H9 (cell line): ENCODE measurements at regions not wholly inside any gene's neighbourhood (a gene's known extent, or its start where the extent isn't known, plus 50 kb on each side); places are given as distances from the start of the nearest gene placed in this dataset.

Experiments
- DNase-seq: peaks from one replicate; pipeline ENCODE4 v3.0.0-alpha.2; 2017
- H2AFZ ChIP-seq: one replicate; pipeline ENCODE4 v1.6.1; 2013; ENCODE audit warnings: mild to moderate bottlenecking, low read length, control low read depth, moderate library complexity
- H2AK5ac ChIP-seq: 2 replicates; pipeline ENCODE4 v1.6.1; 2013; ENCODE audit warnings: low read length, control low read depth, mixed read lengths; ENCODE audit not compliant: insufficient read length
- H2BK120ac ChIP-seq: one replicate; pipeline ENCODE4 v1.6.1; 2013; ENCODE audit warnings: low read depth, mild to moderate bottlenecking, low read length, control low read depth, inconsistent platforms; ENCODE audit not compliant: poor library complexity, severe bottlenecking
- H2BK12ac ChIP-seq: 2 replicates; pipeline ENCODE4 v1.6.1; 2013; ENCODE audit warnings: low read length, control low read depth, mixed read lengths, low read depth; ENCODE audit not compliant: insufficient read length
- H2BK15ac ChIP-seq: 2 replicates; pipeline ENCODE4 v1.6.1; 2013; ENCODE audit warnings: low read depth, low read length, control low read depth
- H2BK20ac ChIP-seq: one replicate; pipeline ENCODE4 v1.6.1; 2013; ENCODE audit warnings: low read depth, mild to moderate bottlenecking, low read length, control low read depth, inconsistent platforms; ENCODE audit not compliant: poor library complexity, severe bottlenecking
- H2BK5ac ChIP-seq: 2 replicates; pipeline ENCODE4 v1.6.1; 2013; ENCODE audit warnings: low read length, control low read depth, mixed read lengths; ENCODE audit not compliant: insufficient read length
- H3K14ac ChIP-seq: 2 replicates; pipeline ENCODE4 v1.6.1; 2013; ENCODE audit warnings: low read length, control low read depth; ENCODE audit not compliant: insufficient read depth
- H3K18ac ChIP-seq: 2 replicates; pipeline ENCODE4 v1.6.1; 2013; ENCODE audit warnings: low read depth, mild to moderate bottlenecking, mixed read lengths, low read length, control low read depth; ENCODE audit not compliant: insufficient read length
- H3K23ac ChIP-seq: 2 replicates; pipeline ENCODE4 v1.6.1; 2013; ENCODE audit warnings: low read length, control low read depth, mixed read lengths, low read depth; ENCODE audit not compliant: insufficient read length
- H3K23me2 ChIP-seq: 2 replicates; pipeline ENCODE4 v1.6.1; 2013; ENCODE audit warnings: low read depth, mild to moderate bottlenecking, mixed read lengths, low read length, control low read depth; ENCODE audit not compliant: insufficient read length, poor library complexity, severe bottlenecking
- H3K27ac ChIP-seq: 2 replicates; pipeline ENCODE4 v1.5.1; 2013; ENCODE audit warnings: low read length, control low read depth, mixed read lengths, low read depth; ENCODE audit not compliant: insufficient read length
- H3K27me3 ChIP-seq: 2 replicates; pipeline ENCODE4 v1.6.1; 2013; ENCODE audit warnings: low read length, control low read depth, inconsistent platforms; ENCODE audit not compliant: insufficient read depth
- H3K4ac ChIP-seq: 2 replicates; pipeline ENCODE4 v1.6.1; 2013; ENCODE audit warnings: low read depth, mild to moderate bottlenecking, control low read depth, inconsistent platforms, low read length, moderate library complexity
- H3K4me1 ChIP-seq: 2 replicates; pipeline ENCODE4 v1.6.1; 2013; ENCODE audit warnings: low read length, control low read depth, inconsistent platforms; ENCODE audit not compliant: insufficient read depth
- H3K4me2 ChIP-seq: 2 replicates; pipeline ENCODE4 v1.6.1; 2013; ENCODE audit warnings: low read length, control low read depth, mixed read lengths; ENCODE audit not compliant: insufficient read length, insufficient read depth
- H3K56ac ChIP-seq: 2 replicates; pipeline ENCODE4 v1.6.1; 2013; ENCODE audit warnings: low read depth, mild to moderate bottlenecking, mixed read lengths, low read length, control low read depth; ENCODE audit not compliant: insufficient read length
- H3K79me1 ChIP-seq: 2 replicates; pipeline ENCODE4 v1.6.1; 2013; ENCODE audit warnings: low read depth, mild to moderate bottlenecking, moderate library complexity, low read length, control low read depth, inconsistent platforms; ENCODE audit not compliant: insufficient read depth, poor library complexity, severe bottlenecking
- H3K79me2 ChIP-seq: 2 replicates; pipeline ENCODE4 v1.6.1; 2013; ENCODE audit warnings: low read length, control low read depth, inconsistent platforms; ENCODE audit not compliant: insufficient read depth
- H3K9ac ChIP-seq: 2 replicates; pipeline ENCODE4 v1.6.1; 2013; ENCODE audit warnings: low read length, control low read depth, mixed read lengths; ENCODE audit not compliant: insufficient read length; ENCODE audit errors: extremely low read depth
- H3K9me3 ChIP-seq: one replicate; pipeline ENCODE4 v1.6.1; 2013; ENCODE audit warnings: low read depth, low read length, inconsistent platforms; ENCODE audit not compliant: control insufficient read depth
- H3T11ph ChIP-seq: one replicate; pipeline ENCODE4 v1.6.1; 2013; ENCODE audit warnings: mild to moderate bottlenecking, low read length, control low read depth, inconsistent platforms
- H4K20me1 ChIP-seq: one replicate; pipeline ENCODE4 v1.6.1; 2013; ENCODE audit not compliant: control insufficient read depth, insufficient read length, insufficient read depth
- H4K5ac ChIP-seq: 2 replicates; pipeline ENCODE4 v1.6.1; 2013; ENCODE audit warnings: low read depth, mild to moderate bottlenecking, mixed read lengths, low read length, control low read depth; ENCODE audit not compliant: insufficient read length
- H4K8ac ChIP-seq: replicated peaks from 2 replicates; pipeline ENCODE4 v1.6.1; 2013; ENCODE audit warnings: low read length, control low read depth, mixed read lengths, low read depth; ENCODE audit not compliant: insufficient read length
- H4K91ac ChIP-seq: 2 replicates; pipeline ENCODE4 v1.6.1; 2013; ENCODE audit warnings: low read depth, mild to moderate bottlenecking, moderate library complexity, mixed read lengths, low read length, control low read depth; ENCODE audit not compliant: insufficient read length
- H3K27ac Mint-ChIP-seq, 3 experiments: 2 replicates in 2 of 3; 3 replicates in 1 of 3; pipeline ENCODE4 v1.8.0; 2020 to 2021; ENCODE audit warnings: mixed read lengths in 3 of 3, mild to moderate bottlenecking in 1 of 3, moderate library complexity in 1 of 3
- H3K27me3 Mint-ChIP-seq: 2 replicates; pipeline ENCODE4 v1.8.0; 2021; ENCODE audit warnings: low read depth, mild to moderate bottlenecking, moderate library complexity, mixed read lengths
- H3K36me3 Mint-ChIP-seq, 3 experiments: 2 replicates in 2 of 3; 3 replicates in 1 of 3; pipeline ENCODE4 v1.8.0; 2020 to 2021; ENCODE audit warnings: low read depth in 3 of 3, mixed read lengths in 3 of 3; ENCODE audit not compliant: insufficient read depth in 1 of 3
- H3K4me1 Mint-ChIP-seq, 2 experiments: 2 replicates each; pipeline ENCODE4 v1.8.0; 2020; ENCODE audit warnings: mixed read lengths in 2 of 2
- H3K4me3 Mint-ChIP-seq, 2 experiments: 2 replicates in 1 of 2; 3 replicates in 1 of 2; pipeline ENCODE4 v1.8.0; 2020 to 2021; ENCODE audit warnings: mild to moderate bottlenecking in 2 of 2, mixed read lengths in 2 of 2, moderate library complexity in 1 of 2
- H3K9me3 Mint-ChIP-seq, 2 experiments: 2 replicates in 1 of 2; 3 replicates in 1 of 2; pipeline ENCODE4 v1.8.0; 2020; ENCODE audit warnings: mild to moderate bottlenecking in 2 of 2, mixed read lengths in 2 of 2, moderate library complexity in 1 of 2
- WGBS: extraction: QIAGEN DNeasy Blood & Tissue Kit; methylation state at CpG from one replicate; pipeline ENCODE4 v1.1.7; 2013; ENCODE audit warnings: missing lambda C conversion rate, low lambda C conversion rate, mixed read lengths; ENCODE audit not compliant: insufficient read length; ENCODE audit errors: extremely low coverage; 5-methylcytosine and 5-hydroxymethylcytosine counted together
- TF ChIP-seq, protein P1 (sequence below): fragments of 200-600 bp; sonication (generic); conservative IDR thresholded peaks from 3 replicates; pipeline ENCODE4 v1.8.0; 2021; ENCODE audit warnings: antibody characterized with exemption, mild to moderate bottlenecking

DNA sequence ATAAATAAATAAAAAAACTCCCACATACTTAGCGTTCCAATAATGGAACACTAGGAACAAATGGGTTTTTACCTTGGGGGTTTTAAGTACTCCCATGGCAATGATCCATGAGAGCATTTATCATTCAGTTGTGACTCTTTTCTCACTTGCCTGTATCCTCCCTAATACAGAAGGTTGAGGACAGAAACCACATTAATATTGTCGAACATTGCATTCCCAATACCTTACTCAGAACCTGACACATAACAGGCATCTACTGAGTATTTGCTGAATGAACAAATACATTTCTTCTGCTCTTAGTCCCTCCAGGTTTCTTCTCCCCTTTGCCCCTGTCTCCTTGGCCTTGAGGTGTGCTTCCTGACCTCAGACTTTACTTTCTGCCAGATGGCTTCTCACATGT, 175.9 kb downstream of the CEMIP2 start:
- Histone ChIP-seq H3K23ac (no peak overlapping the region), H2AK5ac (no peak overlapping the region), H2BK20ac (no peak overlapping the region), H3K79me2 (no peaks in the 10 kb centered on the region), H3K4ac (no peak overlapping the region), H2BK5ac (no peak overlapping the region), H3K23me2 (no peaks in the 10 kb centered on the region), H3K4me2 (no peak overlapping the region), H4K91ac (no peak overlapping the region), H3T11ph (no peak overlapping the region), H3K14ac (no peak overlapping the region), H3K27ac (no peak overlapping the region), H2AFZ (no peak overlapping the region), H3K56ac (no peak overlapping the region), H2BK12ac (no peak overlapping the region), H4K8ac (no peak overlapping the region), H3K9ac (no peak overlapping the region), H4K20me1 (no peaks in the 10 kb centered on the region), H2BK120ac (no peak overlapping the region), H3K18ac (no peak overlapping the region), H3K79me1 (no peaks in the 10 kb centered on the region), H4K5ac (no peak overlapping the region), H3K9me3 (no peaks in the 10 kb centered on the region), H2BK15ac (no peak overlapping the region), H3K4me1 (no peaks in the 10 kb centered on the region), H3K27me3 (no peaks in the 10 kb centered on the region)
- H3K9me3 Mint-ChIP-seq = peaks cover 10 to 19% of the 10 kb centered on the region in 2 experiments; a peak in 3 of 5 replicates
- H3K36me3 Mint-ChIP-seq = peaks cover 3 to 19% (median 6%) of the 10 kb centered on the region in 3 experiments; a peak in 6 of 7 replicates
- H3K4me3 Mint-ChIP-seq = no peak overlapping the region
- WGBS = no CpG with 5 or more reads among the region's 2 CpGs
- peaks cover 5 to 6% of the 10 kb centered on the region in 2 experiments for H3K4me1 Mint-ChIP-seq
- TF ChIP-seq, protein P1, sequence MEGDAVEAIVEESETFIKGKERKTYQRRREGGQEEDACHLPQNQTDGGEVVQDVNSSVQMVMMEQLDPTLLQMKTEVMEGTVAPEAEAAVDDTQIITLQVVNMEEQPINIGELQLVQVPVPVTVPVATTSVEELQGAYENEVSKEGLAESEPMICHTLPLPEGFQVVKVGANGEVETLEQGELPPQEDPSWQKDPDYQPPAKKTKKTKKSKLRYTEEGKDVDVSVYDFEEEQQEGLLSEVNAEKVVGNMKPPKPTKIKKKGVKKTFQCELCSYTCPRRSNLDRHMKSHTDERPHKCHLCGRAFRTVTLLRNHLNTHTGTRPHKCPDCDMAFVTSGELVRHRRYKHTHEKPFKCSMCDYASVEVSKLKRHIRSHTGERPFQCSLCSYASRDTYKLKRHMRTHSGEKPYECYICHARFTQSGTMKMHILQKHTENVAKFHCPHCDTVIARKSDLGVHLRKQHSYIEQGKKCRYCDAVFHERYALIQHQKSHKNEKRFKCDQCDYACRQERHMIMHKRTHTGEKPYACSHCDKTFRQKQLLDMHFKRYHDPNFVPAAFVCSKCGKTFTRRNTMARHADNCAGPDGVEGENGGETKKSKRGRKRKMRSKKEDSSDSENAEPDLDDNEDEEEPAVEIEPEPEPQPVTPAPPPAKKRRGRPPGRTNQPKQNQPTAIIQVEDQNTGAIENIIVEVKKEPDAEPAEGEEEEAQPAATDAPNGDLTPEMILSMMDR = no peak
- H3K27me3 Mint-ChIP-seq = no peaks in the 10 kb centered on the region; the same call in 1 of the 2 replicates
- no peak for DNase-seq
- H3K27ac Mint-ChIP-seq = no peak overlapping the region
